Activated CD4-positive, alpha-beta T cell treated with anti-CD3 and anti-CD28 coated beads, Interleukin-2, amount 10 ng/mL, durations not matched to agents 7 days and 5 days (primary cell): ENCODE measurements at regions not wholly inside any gene's neighbourhood (a gene's known extent, or its start where the extent isn't known, plus 50 kb on each side); places are given as distances from the start of the nearest gene placed in this dataset.
"Not testable (repeated sequence)": the region's sequence is repeated elsewhere in the genome, so short reads cannot be mapped to it uniquely, and the experiment has no call there.

Experiments
- CTCF ChIA-PET: fragments of 350-600 bp; sonication (Branson Sonifier 250); formaldehyde crosslinking; loops from one replicate; lab custom pipeline; 2021; ENCODE audit warnings: antibody characterized with exemption; lab: Charles Lee
- POLR2A ChIA-PET: fragments of 350-600 bp; sonication (Branson Sonifier 250); formaldehyde crosslinking; loops from one replicate; lab custom pipeline; 2021; ENCODE audit warnings: antibody characterized with exemption; lab: Charles Lee
- DNase-seq: peaks from one replicate; pipeline ENCODE4 v3.0.0-alpha.2; 2020
- H3K27ac Mint-ChIP-seq: one replicate; pipeline ENCODE4 v1.8.0; 2021; ENCODE audit warnings: mild to moderate bottlenecking, moderate library complexity, mixed read lengths
- H3K27me3 Mint-ChIP-seq: one replicate; pipeline ENCODE4 v1.8.0; 2021; ENCODE audit warnings: mixed read lengths
- H3K36me3 Mint-ChIP-seq: one replicate; pipeline ENCODE4 v1.8.0; 2021; ENCODE audit warnings: low read depth, mixed read lengths
- H3K4me1 Mint-ChIP-seq: one replicate; pipeline ENCODE4 v1.8.0; 2021; ENCODE audit warnings: mixed read lengths
- H3K4me3 Mint-ChIP-seq: one replicate; pipeline ENCODE4 v1.8.0; 2021; ENCODE audit warnings: mild to moderate bottlenecking, moderate library complexity, mixed read lengths
- H3K9me3 Mint-ChIP-seq: one replicate; pipeline ENCODE4 v1.8.0; 2021; ENCODE audit warnings: mixed read lengths

GRCh38 chr2:60230037-60230436 is 323.4 kb downstream of the BCL11A start:
- Mint-ChIP-seq H3K4me1 (no peaks in the 10 kb centered on the region), H3K9me3 (peaks cover 8% of the 10 kb centered on the region), H3K36me3 (no peaks in the 10 kb centered on the region), H3K27me3 (peaks cover 2% of the 10 kb centered on the region), H3K27ac (no peak overlapping the region), H3K4me3 (no peak overlapping the region)
- no peak for DNase-seq
- ChIA-PET POLR2A (no interaction called here), CTCF (no interaction called here)

GRCh38 chr2:60226943-60227342 is 326.5 kb downstream of the BCL11A start:
- no peak for DNase-seq
- H3K4me3 Mint-ChIP-seq = no peak overlapping the region
- POLR2A ChIA-PET = no interaction called here
- CTCF ChIA-PET = no interaction called here
- peaks cover 8% of the 10 kb centered on the region for H3K9me3 Mint-ChIP-seq
- no peak overlapping the region for H3K27ac Mint-ChIP-seq
- no peaks in the 10 kb centered on the region for H3K36me3 Mint-ChIP-seq
- H3K4me1 Mint-ChIP-seq = no peaks in the 10 kb centered on the region
- peaks cover 2% of the 10 kb centered on the region for H3K27me3 Mint-ChIP-seq

- CTCF ChIA-PET = no interaction called here
- no peaks in the 10 kb centered on the region for H3K27me3 Mint-ChIP-seq
- no peaks in the 10 kb centered on the region for H3K36me3 Mint-ChIP-seq
- no peak for DNase-seq
- POLR2A ChIA-PET = no interaction called here
- H3K27ac Mint-ChIP-seq = no peak overlapping the region
- no peaks in the 10 kb centered on the region for H3K4me1 Mint-ChIP-seq
- H3K4me3 Mint-ChIP-seq = no peak overlapping the region
- H3K9me3 Mint-ChIP-seq = peaks cover 6% of the 10 kb centered on the region
Measured at GRCh38 chr2:60226191-60226590, 327.3 kb downstream of the BCL11A start.

- ChIA-PET CTCF (no interaction called here), POLR2A (no interaction called here)
- Mint-ChIP-seq H3K4me3 (no peak overlapping the region), H3K27ac (no peak overlapping the region), H3K9me3 (no peaks in the 10 kb centered on the region), H3K36me3 (no peaks in the 10 kb centered on the region), H3K4me1 (no peaks in the 10 kb centered on the region), H3K27me3 (no peaks in the 10 kb centered on the region)
- no peak for DNase-seq
Measured at GRCh38 chr2:60223859-60224258, 329.6 kb downstream of the BCL11A start.

DNA sequence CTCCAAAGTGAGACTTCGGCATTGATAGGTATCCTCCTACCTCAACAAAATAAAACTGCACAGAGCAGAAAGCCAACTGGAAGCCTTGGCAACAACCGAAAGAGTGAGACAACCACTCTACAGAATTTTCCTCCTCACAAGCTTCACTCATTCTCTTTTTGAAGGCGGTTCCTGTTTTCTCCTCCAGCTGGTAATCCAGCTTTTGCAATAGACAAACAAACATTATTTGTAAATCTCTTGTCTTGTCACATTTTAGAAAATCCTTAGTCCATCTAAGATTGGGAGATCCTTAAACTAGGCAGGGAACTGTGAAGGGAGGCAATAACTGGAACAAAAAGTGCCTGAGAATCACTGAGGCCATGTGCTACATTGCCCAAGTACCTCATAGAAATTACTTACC is 332.4 kb downstream of the BCL11A start:
- DNase-seq = no peak
- no peaks in the 10 kb centered on the region for H3K9me3 Mint-ChIP-seq
- H3K4me1 Mint-ChIP-seq = no peaks in the 10 kb centered on the region
- ChIA-PET POLR2A (no interaction called here), CTCF (no interaction called here)
- no peak overlapping the region for H3K4me3 Mint-ChIP-seq
- H3K27me3 Mint-ChIP-seq = no peaks in the 10 kb centered on the region
- H3K27ac Mint-ChIP-seq = no peak overlapping the region
- no peaks in the 10 kb centered on the region for H3K36me3 Mint-ChIP-seq

DNA sequence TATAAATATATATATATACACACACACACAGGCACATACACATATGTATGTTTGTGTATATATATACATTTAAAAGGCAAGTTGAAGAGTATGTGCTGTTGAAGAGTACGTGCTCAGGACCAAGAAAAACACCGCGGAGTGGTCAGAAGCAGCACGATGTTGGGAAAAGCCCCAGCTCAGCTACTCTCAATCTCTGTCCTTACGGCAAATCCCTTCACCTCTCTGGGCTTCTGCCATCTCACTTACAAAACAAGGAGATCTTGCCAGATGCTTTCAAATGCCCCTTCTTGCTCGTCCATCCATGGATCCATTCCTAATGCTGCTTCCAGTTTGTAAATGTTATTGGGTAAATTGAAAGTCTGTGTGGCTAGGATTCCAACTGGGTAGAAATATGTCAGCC is 333.9 kb downstream of the BCL11A start:
- DNase-seq = no peak
- no peak overlapping the region for H3K27ac Mint-ChIP-seq
- H3K9me3 Mint-ChIP-seq = no peaks in the 10 kb centered on the region
- ChIA-PET CTCF (no interaction called here), POLR2A (no interaction called here)
- H3K4me1 Mint-ChIP-seq = no peaks in the 10 kb centered on the region
- no peaks in the 10 kb centered on the region for H3K36me3 Mint-ChIP-seq
- H3K4me3 Mint-ChIP-seq = no peak overlapping the region
- no peaks in the 10 kb centered on the region for H3K27me3 Mint-ChIP-seq

GRCh38 chr2:60216452-60216995 is 336.9 kb downstream of the BCL11A start:
- H3K4me3 Mint-ChIP-seq = no peak overlapping the region
- H3K36me3 Mint-ChIP-seq = no peaks in the 10 kb centered on the region
- DNase-seq = no peak
- H3K9me3 Mint-ChIP-seq = no peaks in the 10 kb centered on the region
- H3K27ac Mint-ChIP-seq = no peak overlapping the region
- no peaks in the 10 kb centered on the region for H3K4me1 Mint-ChIP-seq
- POLR2A ChIA-PET = no interaction called here
- no peaks in the 10 kb centered on the region for H3K27me3 Mint-ChIP-seq
- CTCF ChIA-PET = no interaction called here

GRCh38 chr2:60215386-60215901 is 338.0 kb downstream of the BCL11A start:
- H3K9me3 Mint-ChIP-seq = no peaks in the 10 kb centered on the region
- no peaks in the 10 kb centered on the region for H3K4me1 Mint-ChIP-seq
- no peak overlapping the region for H3K4me3 Mint-ChIP-seq
- H3K36me3 Mint-ChIP-seq = no peaks in the 10 kb centered on the region
- H3K27me3 Mint-ChIP-seq = no peaks in the 10 kb centered on the region
- DNase-seq = no peak
- no peak overlapping the region for H3K27ac Mint-ChIP-seq
- POLR2A ChIA-PET = no interaction called here
- CTCF ChIA-PET = no interaction called here

- Mint-ChIP-seq H3K27ac (no peak overlapping the region), H3K9me3 (no peaks in the 10 kb centered on the region), H3K4me3 (no peak overlapping the region), H3K27me3 (no peaks in the 10 kb centered on the region), H3K36me3 (no peaks in the 10 kb centered on the region), H3K4me1 (no peaks in the 10 kb centered on the region)
- CTCF ChIA-PET = no interaction called here
- POLR2A ChIA-PET = no interaction called here
- no peak for DNase-seq
Measured at GRCh38 chr2:60214626-60214875, 338.9 kb downstream of the BCL11A start.

DNA sequence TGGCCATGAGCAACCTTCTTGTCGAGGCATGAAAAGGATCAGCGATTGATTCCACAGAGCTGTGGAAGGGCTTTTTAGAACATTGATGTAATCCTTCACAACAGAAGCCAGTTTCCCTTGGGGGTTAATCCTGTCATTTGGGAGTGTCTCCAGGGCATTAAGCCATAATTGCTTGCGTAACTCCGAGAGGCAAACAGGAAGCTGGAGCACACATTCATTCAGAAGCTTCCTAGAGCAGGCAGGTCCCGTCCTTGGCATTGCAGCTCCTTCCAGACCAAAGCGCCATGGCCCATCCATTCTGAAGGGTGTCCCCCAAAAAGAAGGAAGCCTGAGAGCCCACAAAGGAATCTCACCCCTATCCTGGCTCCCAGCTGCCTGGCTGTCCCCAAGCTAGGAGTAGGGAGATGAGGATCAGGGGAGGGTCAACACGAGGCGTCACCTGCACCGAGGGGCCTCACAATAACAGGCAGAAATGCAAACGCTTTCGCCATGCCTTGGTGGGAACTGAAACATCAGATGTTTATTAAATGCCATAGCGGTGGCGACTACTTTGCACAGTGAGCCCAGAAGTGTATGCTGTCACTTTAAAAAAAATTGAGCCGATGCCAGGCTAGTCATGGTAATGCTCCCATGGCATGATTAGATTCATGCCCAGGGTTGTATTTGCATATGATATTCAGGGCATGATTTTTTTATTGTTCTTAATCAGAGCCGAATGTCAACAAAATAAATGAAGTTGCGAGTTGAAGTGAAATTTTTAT is 339.4 kb downstream of the BCL11A start:
- H3K4me3 Mint-ChIP-seq = no peak overlapping the region
- ChIA-PET POLR2A (no interaction called here), CTCF (interaction anchor here (0.6 kb wide), 1 partner anchor 52 kb away, joined by 3 read pairs; no protein-coding TSS in a partner anchor)
- DNase-seq = no peak
- no peaks in the 10 kb centered on the region for H3K27me3 Mint-ChIP-seq
- H3K9me3 Mint-ChIP-seq = no peaks in the 10 kb centered on the region
- no peak overlapping the region for H3K27ac Mint-ChIP-seq
- no peaks in the 10 kb centered on the region for H3K36me3 Mint-ChIP-seq
- H3K4me1 Mint-ChIP-seq = no peaks in the 10 kb centered on the region

GRCh38 chr2:60212181-60212945 is 341.1 kb downstream of the BCL11A start:
- CTCF ChIA-PET = interaction anchor here (0.9 kb wide), 1 partner anchor 12 kb away, joined by 3 read pairs; no protein-coding TSS in a partner anchor
- no peak for DNase-seq
- H3K9me3 Mint-ChIP-seq = no peaks in the 10 kb centered on the region
- H3K27ac Mint-ChIP-seq = no peak overlapping the region
- no peaks in the 10 kb centered on the region for H3K36me3 Mint-ChIP-seq
- no peaks in the 10 kb centered on the region for H3K4me1 Mint-ChIP-seq
- no peaks in the 10 kb centered on the region for H3K27me3 Mint-ChIP-seq
- no peak overlapping the region for H3K4me3 Mint-ChIP-seq
- POLR2A ChIA-PET = no interaction called here

- H3K4me1 Mint-ChIP-seq, H3K27ac Mint-ChIP-seq, H3K4me3 Mint-ChIP-seq, POLR2A ChIA-PET, H3K27me3 Mint-ChIP-seq, H3K36me3 Mint-ChIP-seq, DNase-seq, H3K9me3 Mint-ChIP-seq: not testable (repeated sequence)
- CTCF ChIA-PET = interaction anchor here (0.6 kb wide), 1 partner anchor 1359 kb away, joined by 3 read pairs; no protein-coding TSS in a partner anchor
Measured at GRCh38 chr2:60189006-60189405, 364.4 kb downstream of the BCL11A start.

DNA sequence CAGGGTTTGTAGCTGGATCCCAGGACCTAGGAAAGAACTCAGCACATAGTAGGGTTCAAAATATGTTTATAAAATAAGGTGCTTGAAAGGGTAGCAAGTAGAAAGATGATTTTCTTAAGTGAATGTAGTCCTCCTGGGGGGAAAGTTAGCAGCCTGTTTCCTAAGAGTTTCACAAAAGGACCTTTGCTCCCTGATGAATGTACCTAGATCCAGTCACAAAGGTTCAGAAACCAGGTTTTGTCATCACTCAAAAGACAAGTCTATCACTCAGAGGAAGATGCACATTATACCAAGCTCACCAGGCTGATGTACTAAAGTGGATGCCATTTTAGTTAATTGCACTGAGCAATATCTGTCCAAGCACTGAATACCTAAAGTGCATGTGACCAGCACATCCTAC is 378.2 kb downstream of the BCL11A start:
- no peaks in the 10 kb centered on the region for H3K36me3 Mint-ChIP-seq
- H3K4me1 Mint-ChIP-seq = no peaks in the 10 kb centered on the region
- no peaks in the 10 kb centered on the region for H3K27me3 Mint-ChIP-seq
- CTCF ChIA-PET = no interaction called here
- POLR2A ChIA-PET = no interaction called here
- no peak overlapping the region for H3K4me3 Mint-ChIP-seq
- no peak for DNase-seq
- H3K27ac Mint-ChIP-seq = no peak overlapping the region
- H3K9me3 Mint-ChIP-seq = no peaks in the 10 kb centered on the region
